NAMALWA (cell line): ENCODE measurements at regions not wholly inside any gene's neighbourhood (a gene's known extent, or its start where the extent isn't known, plus 50 kb on each side); places are given as distances from the start of the nearest gene placed in this dataset.

Experiments used
- DNase-seq: peaks from one replicate; pipeline ENCODE4 v3.0.0-alpha.2; 2015; ENCODE audit warnings: low spot score

GRCh38 chr15:31871166-31871886 is 159.0 kb upstream of the CHRNA7 start:
- DNase-seq = peak; percentile 29

DNA sequence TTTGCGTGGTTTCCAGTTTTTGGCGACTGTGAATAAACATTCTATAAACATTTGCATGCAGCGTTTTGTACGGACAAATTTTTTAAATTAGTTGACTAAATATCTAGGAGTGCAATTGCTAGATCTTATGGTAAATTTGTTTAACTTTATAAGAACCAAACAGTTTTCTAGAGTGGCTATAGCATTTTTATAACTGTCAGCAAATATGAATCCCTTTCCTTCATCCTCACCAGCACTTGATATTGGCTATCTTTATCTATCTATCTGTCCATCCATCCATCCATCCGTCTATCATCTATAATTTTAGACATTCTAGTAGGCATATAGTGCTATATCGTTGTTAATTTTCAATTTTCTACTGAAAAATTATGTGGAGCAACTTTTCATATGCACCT is 158.4 kb upstream of the CHRNA7 start:
- DNase-seq = no peak

GRCh38 chr15:31887246-31887645 is 143.1 kb upstream of the CHRNA7 start:
- peak; percentile 18 for DNase-seq

GRCh38 chr15:31892513-31892912 is 137.8 kb upstream of the CHRNA7 start:
- DNase-seq = no peak

DNA sequence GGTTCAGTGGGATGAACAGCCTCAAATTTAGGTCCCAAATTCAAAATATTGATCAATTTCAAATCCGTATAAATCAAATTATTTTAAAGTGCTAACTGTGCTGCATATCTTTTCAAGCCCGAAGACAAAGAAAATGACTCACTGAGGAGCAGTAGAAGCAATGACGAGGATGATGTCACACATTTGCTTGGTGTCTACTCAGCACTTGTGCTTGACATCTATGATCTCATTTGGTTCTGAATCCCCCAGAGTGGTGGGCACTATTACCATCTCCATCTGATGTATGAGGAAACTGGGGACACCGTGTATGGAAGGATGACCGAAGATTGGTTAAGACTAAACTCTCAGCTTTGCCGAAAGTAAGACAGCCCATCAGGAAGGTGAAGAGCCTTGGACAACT is 136.5 kb upstream of the CHRNA7 start:
- no peak for DNase-seq

- no peak for DNase-seq
Measured at GRCh38 chr15:31897746-31898145, 132.6 kb upstream of the CHRNA7 start.

- DNase-seq = no peak
Measured at GRCh38 chr15:31901501-31901900, 128.8 kb upstream of the CHRNA7 start.

DNA sequence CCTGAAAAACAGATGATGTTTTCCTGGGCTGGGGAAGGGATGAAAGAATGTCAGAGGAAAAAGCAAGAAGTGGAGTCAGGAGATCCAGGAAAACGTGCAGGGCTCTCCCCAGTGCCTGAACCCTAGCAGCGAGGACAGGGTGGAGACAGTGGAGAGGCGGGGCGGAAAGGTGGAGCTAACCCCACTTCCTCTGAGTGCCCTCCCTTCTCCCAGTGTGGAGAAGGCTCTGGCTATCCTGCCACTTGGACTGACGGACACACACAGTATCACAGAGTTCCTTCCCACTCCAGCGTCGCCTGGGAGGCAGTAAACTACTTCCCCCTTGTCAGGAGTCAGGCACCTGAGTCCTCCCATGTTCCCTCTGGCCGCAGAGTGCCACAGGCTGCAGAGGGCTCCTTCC is 125.3 kb upstream of the CHRNA7 start:
- no peak for DNase-seq

DNA sequence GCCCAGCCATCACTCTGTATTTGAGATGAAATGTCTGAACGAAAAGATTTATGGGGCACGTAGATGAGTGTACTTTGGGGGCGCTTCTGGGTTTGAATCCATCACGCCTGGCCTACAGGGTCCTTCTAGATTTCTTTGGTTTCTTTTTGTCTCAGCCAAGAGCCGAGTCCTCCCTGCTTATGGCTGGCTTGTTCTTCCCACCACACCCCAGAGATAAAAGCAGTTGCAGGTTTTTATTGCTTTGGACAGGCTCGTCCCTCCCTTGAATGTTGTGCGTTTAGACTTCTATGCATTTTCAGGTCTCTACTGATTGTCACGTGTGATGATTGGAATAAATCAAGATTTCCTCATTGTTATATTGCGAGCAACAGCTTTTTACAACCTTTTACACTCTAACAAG is 104.8 kb upstream of the CHRNA7 start:
- no peak for DNase-seq

DNA sequence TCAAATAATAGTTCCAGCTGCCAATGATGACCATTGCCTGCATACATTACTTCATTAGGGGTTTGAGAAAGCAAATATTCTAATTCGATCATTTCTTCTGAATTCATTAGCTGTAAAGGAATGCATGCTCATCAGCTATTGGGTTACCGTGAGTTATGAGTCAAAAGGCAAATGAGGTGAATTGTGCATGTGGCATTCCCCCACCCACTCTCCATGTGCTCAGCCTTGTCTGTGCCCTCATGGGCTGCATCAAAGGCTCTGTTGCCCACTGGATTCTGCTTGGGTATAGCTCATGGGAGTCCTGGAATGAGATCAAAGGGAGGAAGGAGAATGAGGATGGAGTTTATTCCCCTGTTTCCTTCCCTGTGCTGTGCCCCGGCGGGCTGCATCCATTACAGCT is 99.3 kb upstream of the CHRNA7 start:
- DNase-seq = no peak

GRCh38 chr15:31932576-31932975 is 97.7 kb upstream of the CHRNA7 start:
- DNase-seq = no peak

DNA sequence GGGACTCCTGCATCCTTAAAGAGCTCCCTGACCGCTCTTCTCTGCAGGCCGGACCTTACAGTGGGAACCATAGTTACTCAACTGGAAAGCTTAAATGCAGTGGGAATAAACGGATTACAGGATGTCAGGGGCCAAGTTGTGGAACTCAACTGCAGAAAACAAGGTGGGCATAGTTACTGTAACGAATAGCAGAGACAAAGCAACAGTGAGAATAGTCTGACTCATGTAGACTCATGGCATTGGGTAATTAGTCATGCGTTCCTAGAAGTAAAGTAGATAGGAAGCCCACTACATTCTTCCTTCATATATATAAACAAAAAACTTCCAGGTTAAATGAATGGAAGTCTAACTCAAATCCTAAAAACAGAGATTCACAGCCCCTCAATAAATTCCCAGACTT is 95.5 kb upstream of the CHRNA7 start:
- DNase-seq = no peak

DNA sequence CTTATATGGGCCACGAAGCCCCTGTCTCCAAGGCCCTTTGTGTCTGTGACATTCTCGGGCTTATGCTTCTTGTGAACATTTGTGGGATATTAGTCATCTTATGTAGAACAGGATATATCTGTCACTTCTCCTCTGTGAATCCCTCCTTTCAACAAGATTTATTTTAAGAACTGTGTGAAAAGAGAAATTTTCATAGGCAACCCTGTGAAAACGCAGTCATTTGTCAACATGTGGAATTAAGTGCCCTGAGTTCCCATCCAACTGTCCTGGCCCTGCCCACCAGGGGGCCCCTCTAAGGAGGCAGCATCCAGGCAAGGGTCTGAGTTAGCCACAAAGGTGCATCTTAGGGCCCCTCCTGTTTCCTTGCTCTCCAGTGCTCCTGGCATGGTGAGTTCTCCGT is 76.8 kb upstream of the CHRNA7 start:
- no peak for DNase-seq

GRCh38 chr15:31954374-31955172 is 75.7 kb upstream of the CHRNA7 start:
- DNase-seq = no peak

GRCh38 chr15:31955734-31956133 is 74.6 kb upstream of the CHRNA7 start:
- DNase-seq = no peak

- no peak for DNase-seq
Measured at GRCh38 chr15:31957581-31957980, 72.7 kb upstream of the CHRNA7 start.

DNA sequence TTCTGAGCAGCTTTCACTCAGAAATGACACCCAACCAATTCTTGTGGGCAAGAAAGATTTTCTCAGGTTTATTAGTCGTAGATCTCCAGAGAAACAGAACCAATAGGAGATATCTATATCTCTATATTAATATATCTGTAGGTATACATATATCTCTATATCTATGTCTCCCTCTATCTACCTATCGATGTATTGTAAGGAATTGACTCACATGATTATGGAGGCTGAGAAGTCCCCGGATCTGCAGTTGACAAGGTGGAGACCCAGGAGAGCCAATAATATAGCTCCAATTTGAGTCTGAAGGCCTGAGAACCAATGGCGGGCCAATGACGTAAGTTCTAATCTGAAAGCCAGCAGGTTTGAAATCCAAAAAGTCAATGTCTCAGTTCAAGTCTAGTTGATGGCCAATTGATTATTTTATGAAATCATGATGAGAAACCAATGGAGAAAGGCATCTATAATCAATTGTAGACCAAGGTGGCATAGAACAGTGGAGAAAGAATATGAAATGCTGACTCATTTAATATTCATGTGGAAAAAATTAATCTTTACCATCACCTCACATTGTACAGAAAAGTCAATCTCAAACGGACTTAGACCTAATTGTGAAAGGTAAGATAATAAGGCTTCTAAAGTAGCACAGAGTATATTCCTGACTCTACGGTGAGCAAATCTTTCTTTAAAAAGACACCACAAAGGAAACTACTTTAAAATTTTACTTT is 65.6 kb upstream of the CHRNA7 start:
- no peak for DNase-seq

GRCh38 chr15:31970007-31970406 is 60.3 kb upstream of the CHRNA7 start:
- no peak for DNase-seq

GRCh38 chr15:31973197-31973596 is 57.1 kb upstream of the CHRNA7 start:
- DNase-seq = no peak

- no peak for DNase-seq
Measured at GRCh38 chr15:31974154-31974794, 56.0 kb upstream of the CHRNA7 start.

GRCh38 chr15:31974855-31975829 is 55.2 kb upstream of the CHRNA7 start:
- peak; percentile 73 for DNase-seq
